GM21381 (cell line): ENCODE measurements at regions not wholly inside any gene's neighbourhood (a gene's known extent, or its start where the extent isn't known, plus 50 kb on each side); places are given as distances from the start of the nearest gene placed in this dataset.
"Not testable (repeated sequence)": the region's sequence is repeated elsewhere in the genome, so short reads cannot be mapped to it uniquely, and the experiment has no call there.

Experiments
- ATAC-seq: cut with Tn5 transposase; IDR thresholded peaks from one replicate; pipeline ENCODE4 v1.9.1; 2021; ENCODE audit warnings: mild to moderate bottlenecking, moderate library complexity; ENCODE audit not compliant: unreplicated experiment

DNA sequence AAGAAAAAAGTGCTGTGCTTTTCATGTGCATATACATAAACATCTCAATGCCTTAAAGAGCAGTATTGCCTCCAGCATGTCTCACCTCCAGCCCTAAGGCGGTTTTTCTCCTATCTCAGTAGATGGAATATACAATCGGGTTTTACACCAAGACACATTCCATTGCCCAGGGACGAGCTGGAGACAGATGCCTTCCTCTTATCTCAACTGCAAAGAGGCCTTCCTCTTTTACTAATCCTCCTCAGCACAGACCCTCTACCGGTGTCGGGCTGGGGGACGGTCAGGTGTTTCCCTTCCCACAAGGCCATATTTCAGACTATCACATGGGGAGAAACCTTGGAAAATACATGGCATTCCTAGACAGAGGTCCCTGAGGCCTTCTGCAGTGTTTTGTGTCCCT, 385.3 kb downstream of the AMY1C start:
- ATAC-seq: not testable (repeated sequence)

GRCh38 chr1:104136621-104137020, 386.9 kb downstream of the AMY1C start:
- ATAC-seq: no peak

DNA sequence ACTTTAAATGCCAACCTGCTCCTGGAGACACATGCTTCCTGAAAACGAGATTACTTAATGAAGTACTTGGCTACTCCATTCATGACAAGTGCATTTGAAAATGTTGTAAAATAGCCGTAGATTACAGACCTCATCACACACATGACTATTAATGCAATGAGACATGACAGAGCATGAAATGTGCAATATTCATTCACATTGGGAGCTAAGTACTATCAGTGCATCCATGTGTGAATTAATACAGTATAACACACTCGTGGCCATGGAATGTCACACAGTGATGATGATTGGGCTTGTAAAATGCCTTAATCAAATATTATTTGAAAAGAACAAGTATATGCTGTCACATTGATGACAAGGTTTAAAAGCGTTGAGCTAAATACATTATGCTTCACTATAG, 407.0 kb downstream of the AMY1C start:
- no peak for ATAC-seq

GRCh38 chr1:104163912-104164476, 414.3 kb downstream of the AMY1C start:
- ATAC-seq: no peak

DNA sequence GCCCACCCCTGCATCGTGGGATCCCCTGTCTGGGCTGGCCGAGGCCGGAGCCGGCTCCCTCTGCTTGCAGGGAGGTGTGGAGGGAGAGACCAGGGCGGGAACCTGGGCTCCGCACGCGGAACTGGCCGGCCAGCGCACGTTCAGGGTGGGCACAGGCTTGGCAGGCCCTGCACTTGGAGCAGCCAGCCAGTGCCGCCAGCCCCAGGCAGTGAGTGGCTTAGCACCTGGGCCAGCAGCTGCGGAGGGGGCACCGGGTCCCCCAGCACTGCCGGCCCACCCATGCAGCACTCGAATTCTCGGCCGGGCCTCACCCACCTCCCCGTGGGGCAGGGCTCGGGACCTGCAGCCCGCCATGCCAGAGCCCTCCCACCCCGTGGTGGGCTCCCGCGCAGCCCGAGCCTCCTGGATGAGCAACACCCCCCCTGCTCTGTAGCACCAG, 422.6 kb downstream of the AMY1C start:
- ATAC-seq: no peak

GRCh38 chr1:104182251-104182650, 432.6 kb downstream of the AMY1C start:
- no peak for ATAC-seq

- ATAC-seq: no peak
Measured at GRCh38 chr1:104189207-104189606, 439.5 kb downstream of the AMY1C start.

DNA sequence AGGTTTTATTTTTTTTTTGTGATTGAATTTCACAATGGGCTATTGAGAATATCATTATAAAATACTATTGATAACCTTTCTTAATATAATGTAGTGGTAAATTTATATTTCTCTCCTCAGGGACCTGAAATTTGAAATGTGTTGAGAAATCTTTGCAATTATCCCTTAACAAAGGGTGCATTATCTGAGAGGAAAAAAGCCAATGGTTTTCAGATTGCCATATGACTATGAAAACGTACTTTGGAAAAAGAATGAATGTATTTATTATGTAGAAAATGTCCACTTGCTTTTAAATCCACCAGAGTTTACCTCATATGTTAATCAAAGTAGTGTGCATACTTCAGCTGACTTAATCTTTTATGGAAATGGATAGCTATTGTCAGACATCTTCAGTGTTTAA, 441.1 kb downstream of the AMY1C start:
- no peak for ATAC-seq

DNA sequence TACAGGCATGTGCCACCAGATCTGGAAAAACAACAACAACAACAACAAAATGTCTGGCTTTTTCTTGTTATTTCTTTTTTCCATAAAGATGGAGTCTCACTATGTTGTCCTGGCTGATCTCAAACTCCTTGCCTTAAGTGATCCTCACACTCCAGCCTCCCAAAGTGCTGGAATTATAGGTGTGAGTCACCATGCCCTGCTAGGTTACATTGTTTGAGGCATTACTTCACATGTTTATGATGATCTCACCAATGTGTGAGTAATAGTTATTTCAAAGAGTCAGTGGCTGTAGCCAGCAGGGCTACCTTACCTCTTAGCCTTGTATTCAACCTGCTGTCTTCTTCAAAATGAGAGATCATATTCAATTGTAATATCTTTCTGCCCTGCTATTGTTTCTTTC, 445.7 kb downstream of the AMY1C start:
- ATAC-seq: no peak

GRCh38 chr1:104196136-104196535, 446.4 kb downstream of the AMY1C start:
- no peak for ATAC-seq

- ATAC-seq: no peak
Measured at GRCh38 chr1:104197516-104197915, 447.8 kb downstream of the AMY1C start.

DNA sequence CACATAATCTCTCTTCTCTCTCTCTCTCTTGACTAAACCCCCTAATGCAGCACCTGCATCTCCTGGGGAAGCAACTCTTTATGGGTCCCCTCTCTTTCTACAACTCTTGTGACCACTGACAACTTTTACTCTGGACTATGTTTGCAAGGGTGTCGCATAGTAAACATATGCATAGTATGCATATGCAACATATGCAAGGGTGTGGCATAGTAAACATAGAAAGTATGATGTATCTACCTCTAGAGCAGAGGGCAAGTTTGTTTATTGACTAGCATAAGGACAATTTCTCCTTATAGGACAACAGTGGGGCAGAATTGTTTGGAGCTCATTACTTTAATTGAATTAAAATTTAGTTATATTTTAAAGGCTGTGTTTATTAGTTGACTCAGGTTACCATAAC, 462.5 kb downstream of the AMY1C start:
- ATAC-seq: no peak

GRCh38 chr1:104217395-104217986, 467.8 kb downstream of the AMY1C start:
- ATAC-seq: not testable (repeated sequence)

DNA sequence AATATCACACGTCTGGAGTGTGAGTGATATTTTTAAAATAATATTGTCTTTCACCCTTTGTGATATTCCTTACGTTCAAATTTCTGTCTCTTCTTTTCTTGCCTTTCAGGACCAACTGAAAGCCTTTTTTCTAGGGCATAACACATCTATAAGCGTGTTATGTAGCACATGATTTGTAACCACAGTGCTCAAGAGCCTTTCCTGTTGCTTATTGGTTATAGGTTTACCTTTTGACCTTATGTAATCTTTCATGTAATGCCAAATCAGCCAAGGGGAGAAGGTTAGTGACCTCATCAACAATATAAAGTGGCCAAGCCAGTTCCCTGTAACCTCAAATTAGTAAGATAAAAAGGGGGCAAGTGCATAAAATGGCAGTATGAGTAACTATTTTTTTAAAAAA, 480.2 kb downstream of the AMY1C start:
- no peak for ATAC-seq

- no peak for ATAC-seq
Measured at GRCh38 chr1:104231676-104232075, 482.0 kb downstream of the AMY1C start.

DNA sequence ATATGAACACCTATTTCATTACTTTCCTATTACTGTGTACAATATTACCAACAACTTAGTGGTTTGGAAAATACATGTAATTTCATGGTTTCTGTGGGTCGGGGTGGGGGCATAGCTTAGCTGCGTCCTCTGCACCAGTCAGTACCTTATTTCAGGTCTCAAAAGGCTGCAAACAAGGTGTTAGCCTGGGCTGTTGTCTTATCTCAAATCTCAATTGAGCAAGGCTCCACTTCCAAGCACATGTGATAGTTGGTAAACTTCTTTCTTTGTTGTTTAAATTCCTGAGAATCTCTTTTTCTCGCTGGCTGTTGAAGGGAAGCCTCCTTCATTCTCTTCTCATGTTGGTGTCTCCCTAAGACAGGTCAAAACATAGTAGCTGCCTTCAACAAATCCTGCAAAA, 485.4 kb downstream of the AMY1C start:
- ATAC-seq: no peak

- no peak for ATAC-seq
Measured at GRCh38 chr1:104238991-104239390, 489.3 kb downstream of the AMY1C start.

GRCh38 chr1:104248385-104248784, 498.7 kb downstream of the AMY1C start:
- no peak for ATAC-seq

DNA sequence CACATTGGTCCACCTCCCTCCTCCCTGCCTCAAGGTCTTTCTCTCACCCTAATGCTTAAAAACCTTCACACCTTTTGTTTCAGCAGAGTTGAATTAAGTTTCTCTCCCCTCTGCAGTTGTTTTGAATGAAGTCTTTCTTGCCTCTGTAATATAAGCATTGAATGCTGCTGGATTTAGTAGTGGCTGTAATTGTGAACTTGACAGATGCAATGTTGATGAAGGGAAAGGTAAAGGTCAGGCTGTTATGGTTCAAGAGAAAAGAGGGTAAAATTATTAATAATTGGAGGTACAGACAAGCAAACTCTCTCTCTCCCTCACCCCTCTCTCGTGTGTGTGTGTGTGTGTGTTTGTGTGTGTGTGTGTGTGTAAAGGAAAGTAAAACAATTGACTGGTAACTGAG, 509.8 kb downstream of the AMY1C start:
- no peak for ATAC-seq

DNA sequence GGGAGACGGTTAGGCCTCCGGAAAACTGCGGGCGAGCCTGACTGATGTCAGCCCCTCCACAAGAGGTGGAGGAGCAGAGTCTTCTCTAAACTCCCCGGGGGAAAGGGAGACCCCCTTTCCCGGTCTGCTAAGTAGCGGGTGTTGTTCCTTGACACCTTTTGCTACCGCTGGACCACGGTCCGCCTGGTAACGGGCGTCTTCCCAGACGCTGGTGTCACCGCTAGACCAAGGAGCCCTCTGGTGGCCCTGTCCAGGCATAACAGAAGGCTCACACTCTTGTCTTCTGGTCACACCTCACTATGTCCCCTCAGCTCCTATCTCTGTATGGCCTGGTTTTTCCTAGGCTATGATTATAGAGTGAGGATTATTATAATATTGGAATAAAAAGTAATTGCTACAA, 513.4 kb downstream of the AMY1C start:
- ATAC-seq: not testable (repeated sequence)

DNA sequence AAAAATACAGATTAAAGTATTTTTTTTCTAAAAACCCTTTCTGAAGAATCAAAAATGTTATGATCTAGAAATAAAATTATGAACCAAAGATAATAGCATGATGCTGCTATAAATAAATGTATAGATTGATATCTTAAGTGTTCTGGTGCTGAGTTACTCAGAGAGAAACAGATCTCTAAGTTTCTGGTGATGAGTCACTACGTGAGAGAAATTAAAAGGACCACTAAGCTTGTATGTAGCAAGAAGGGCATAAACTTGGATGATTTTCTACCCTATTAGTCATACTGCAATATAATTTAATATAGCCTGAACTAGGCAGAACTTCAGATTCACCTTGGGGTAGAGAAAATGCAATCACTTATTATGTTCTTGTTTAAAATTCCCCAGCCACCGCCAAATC, 514.8 kb downstream of the AMY1C start:
- ATAC-seq: no peak

DNA sequence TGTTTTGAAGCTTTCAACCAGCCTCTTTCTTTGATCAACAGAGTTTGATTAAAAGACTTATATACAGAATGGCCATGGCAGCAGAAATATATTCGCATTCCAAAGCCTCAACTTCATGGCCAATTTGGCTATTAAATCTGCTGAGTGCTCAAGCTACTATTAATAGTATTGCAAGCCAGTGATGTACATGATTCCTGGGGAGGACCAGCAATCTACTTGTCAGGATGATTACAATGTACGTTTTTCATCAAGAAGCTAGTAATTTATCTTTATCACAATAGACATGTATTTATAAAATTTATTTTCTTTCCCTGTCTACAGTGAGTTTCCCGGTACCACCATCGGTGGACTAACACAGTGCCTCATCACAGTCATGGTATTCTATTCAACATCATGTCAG, 515.5 kb downstream of the AMY1C start:
- ATAC-seq: no peak

- ATAC-seq: peak; percentile 70
Measured at GRCh38 chr1:104266612-104267011, 516.9 kb downstream of the AMY1C start.
